ENCODE measurements at regions not wholly inside any gene's neighbourhood (a gene's known extent, or its start where the extent isn't known, plus 50 kb on each side); places are given as distances from the start of the nearest gene placed in this dataset.
A peak's percentile ranks its signal among the peaks of the same experiment; 100 is the strongest.

GRCh38 chr6:71478834-71479541 lies 190.4 kb downstream of the OGFRL1 start:
- peak; percentile 27 to 91 for DNase-seq (ENCODE audit: low read depth in 2 of 2)

- DNase-seq (ENCODE audit: low read depth in 2 of 2): peak in 1 of 2 donors; percentile 25
Observed at GRCh38 chr6:71480577-71480976, 192.0 kb downstream of the OGFRL1 start.

GRCh38 chr6:71481011-71481410 lies 192.4 kb downstream of the OGFRL1 start:
- no peak for DNase-seq (ENCODE audit: low read depth in 2 of 2)

GRCh38 chr6:71481801-71482200 lies 193.2 kb downstream of the OGFRL1 start:
- DNase-seq (ENCODE audit: low read depth in 2 of 2): no peak

GRCh38 chr6:71482742-71483141 lies 194.1 kb downstream of the OGFRL1 start:
- DNase-seq (ENCODE audit: low read depth in 2 of 2): peak in 1 of 2 donors; percentile 35

GRCh38 chr6:71486461-71486860 lies 197.8 kb downstream of the OGFRL1 start:
- DNase-seq (ENCODE audit: low read depth in 2 of 2): no peak

- DNase-seq (ENCODE audit: low read depth in 2 of 2): no peak
Observed at GRCh38 chr6:71488186-71488585, 199.6 kb downstream of the OGFRL1 start.

- peak; percentile 80 to 91 for DNase-seq (ENCODE audit: low read depth in 2 of 2)
Observed at GRCh38 chr6:71489736-71490135, 201.1 kb downstream of the OGFRL1 start.

- no peak for DNase-seq (ENCODE audit: low read depth in 2 of 2)
Observed at GRCh38 chr6:71490876-71491275, 202.3 kb downstream of the OGFRL1 start.

- no peak for DNase-seq (ENCODE audit: low read depth in 2 of 2)
Observed at GRCh38 chr6:71491844-71492243, 203.2 kb downstream of the OGFRL1 start.

GRCh38 chr6:71492668-71493067 lies 204.1 kb downstream of the OGFRL1 start:
- no peak for DNase-seq (ENCODE audit: low read depth in 2 of 2)

GRCh38 chr6:71496018-71496721 lies 207.6 kb downstream of the OGFRL1 start:
- DNase-seq (ENCODE audit: low read depth in 2 of 2): peak in 1 of 2 donors; percentile 35

GRCh38 chr6:71496722-71497033 lies 208.1 kb downstream of the OGFRL1 start:
- DNase-seq (ENCODE audit: low read depth in 2 of 2): peak in 1 of 2 donors; percentile 29

GRCh38 chr6:71498638-71499037 lies 210.0 kb downstream of the OGFRL1 start:
- DNase-seq (ENCODE audit: low read depth in 2 of 2): no peak

- DNase-seq (ENCODE audit: low read depth in 2 of 2): no peak
Observed at GRCh38 chr6:71499667-71500066, 211.1 kb downstream of the OGFRL1 start.

- DNase-seq (ENCODE audit: low read depth in 2 of 2): no peak
Observed at GRCh38 chr6:71502168-71502567, 213.6 kb downstream of the OGFRL1 start.

GRCh38 chr6:71502956-71503355 lies 214.3 kb downstream of the OGFRL1 start:
- no peak for DNase-seq (ENCODE audit: low read depth in 2 of 2)

- no peak for DNase-seq (ENCODE audit: low read depth in 2 of 2)
Observed at GRCh38 chr6:71507183-71507582, 218.6 kb downstream of the OGFRL1 start.

- DNase-seq (ENCODE audit: low read depth in 2 of 2): no peak
Observed at GRCh38 chr6:71509191-71510005, 220.8 kb downstream of the OGFRL1 start.

GRCh38 chr6:71510057-71510713 lies 221.6 kb downstream of the OGFRL1 start:
- peak; percentile 59 to 73 for DNase-seq (ENCODE audit: low read depth in 2 of 2)

- peak in 1 of 2 donors; percentile 47 for DNase-seq (ENCODE audit: low read depth in 2 of 2)
Observed at GRCh38 chr6:71510856-71511255, 222.2 kb downstream of the OGFRL1 start.

- DNase-seq (ENCODE audit: low read depth in 2 of 2): no peak
Observed at GRCh38 chr6:71512256-71512655, 223.6 kb downstream of the OGFRL1 start.
